H4 (cell line): ENCODE measurements at regions not wholly inside any gene's neighbourhood (a gene's known extent, or its start where the extent isn't known, plus 50 kb on each side); places are given as distances from the start of the nearest gene placed in this dataset.
"Not testable (repeated sequence)": the region's sequence is repeated elsewhere in the genome, so short reads cannot be mapped to it uniquely, and the experiment has no call there.

Experiments used
- DNase-seq: peaks from one replicate; pipeline ENCODE4 v3.0.0-alpha.2; 2015; ENCODE audit warnings: low spot score

DNA sequence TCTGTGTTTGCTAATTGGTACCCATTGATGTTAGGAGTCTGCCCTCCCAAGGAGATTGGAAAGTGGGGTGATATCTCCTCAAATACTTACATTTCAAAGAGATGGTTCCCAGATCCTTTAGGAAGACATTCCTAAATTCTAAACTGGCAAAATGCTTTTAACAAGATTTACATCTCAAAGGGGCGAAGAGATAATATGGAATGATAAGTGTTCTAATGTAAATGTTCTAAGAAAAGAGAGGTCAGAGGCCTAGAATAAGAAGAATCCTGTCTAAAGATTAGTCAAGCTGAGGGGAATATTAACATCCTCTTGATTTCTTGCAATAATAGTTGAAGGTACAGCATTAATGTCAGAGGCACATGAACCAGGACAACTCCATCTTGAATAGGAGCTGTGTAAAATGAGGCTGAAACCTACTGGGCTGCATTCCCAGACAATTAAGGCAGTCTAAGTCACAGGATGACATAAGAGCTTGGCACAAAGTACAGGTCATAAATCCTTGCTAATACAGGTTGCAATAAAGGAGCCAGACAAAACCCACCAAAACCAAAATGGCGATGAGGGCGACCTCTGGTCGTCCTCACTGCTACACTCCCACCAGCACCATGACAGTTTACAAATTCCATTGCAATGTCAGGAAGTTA is 2248.1 kb downstream of the ARAP2 start:
- DNase-seq, result peak; percentile 11

DNA sequence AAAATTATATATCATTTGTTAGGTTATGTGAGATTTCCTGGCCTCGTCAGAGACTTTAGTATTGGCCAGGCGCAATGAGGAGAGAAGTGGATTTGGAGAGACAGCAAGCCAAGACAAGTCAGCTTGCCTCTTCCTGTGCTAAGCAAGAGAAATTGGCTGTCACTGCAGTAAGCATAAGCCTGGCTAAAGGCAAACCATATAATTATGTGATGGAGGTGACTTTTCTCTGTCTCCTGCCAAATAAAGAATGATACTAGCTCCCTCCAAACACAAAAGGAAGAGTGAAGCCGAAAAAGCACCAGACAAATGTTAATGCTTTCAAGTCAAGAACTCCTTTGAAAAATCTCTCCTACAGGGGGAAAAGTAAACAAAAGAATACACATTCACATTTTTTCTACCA is 2246.0 kb downstream of the ARAP2 start:
- DNase-seq, result no peak

DNA sequence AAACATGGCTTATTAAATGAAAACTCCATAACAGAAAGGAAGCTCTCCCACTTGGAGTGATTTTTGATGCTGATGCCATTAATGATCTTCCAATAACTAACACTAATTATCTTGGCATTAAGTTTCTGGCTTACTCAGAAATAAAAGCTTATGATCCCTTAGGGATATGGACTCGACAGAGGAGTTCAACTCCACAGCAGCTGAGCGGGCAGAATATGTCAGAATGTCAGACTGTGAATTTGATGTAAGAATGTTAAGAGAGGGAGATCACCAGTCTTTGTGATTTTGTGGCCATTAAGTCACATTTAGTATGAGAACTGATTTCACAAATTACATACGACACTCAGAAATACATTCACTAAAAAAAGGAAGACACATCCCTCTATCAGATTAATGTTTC is 2244.0 kb downstream of the ARAP2 start:
- no peak for DNase-seq

DNA sequence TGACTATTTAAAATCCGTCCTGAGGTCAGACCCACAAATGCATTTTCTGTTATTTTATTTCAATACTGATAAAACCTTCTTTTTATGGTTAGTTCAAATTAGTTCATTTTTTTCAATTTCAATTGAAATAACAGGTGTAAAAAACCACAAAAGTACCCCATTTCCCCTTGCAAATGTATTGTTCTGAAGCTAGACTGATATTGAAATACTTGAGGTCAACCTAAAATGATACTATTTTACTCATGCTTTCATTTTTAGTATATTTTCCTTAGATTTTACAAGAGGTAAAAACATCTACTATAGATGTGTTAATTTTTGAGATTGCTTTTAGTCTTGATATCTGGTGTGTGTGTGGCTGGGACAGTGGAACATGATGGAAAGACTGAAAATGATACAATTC is 2237.8 kb downstream of the ARAP2 start:
- DNase-seq, result not testable (repeated sequence)

DNA sequence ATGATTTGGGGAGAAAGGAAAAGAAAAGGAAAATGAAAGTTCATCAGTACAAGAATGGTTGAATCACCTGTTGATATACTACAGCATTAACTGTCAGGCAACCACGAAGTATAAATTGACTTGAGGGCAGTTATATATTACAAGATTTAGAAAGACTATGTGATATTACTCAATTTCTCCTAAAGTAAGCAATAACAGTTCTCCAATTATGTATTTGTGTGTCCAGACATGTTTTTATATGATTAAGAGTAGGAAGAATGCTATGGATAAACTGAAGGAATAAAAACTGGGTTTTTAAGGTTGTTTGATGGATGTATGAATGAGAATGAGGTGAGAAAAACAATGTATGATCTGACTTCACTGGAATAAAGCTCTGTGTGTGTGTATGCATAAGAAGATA is 2234.4 kb downstream of the ARAP2 start:
- DNase-seq, result no peak

DNA sequence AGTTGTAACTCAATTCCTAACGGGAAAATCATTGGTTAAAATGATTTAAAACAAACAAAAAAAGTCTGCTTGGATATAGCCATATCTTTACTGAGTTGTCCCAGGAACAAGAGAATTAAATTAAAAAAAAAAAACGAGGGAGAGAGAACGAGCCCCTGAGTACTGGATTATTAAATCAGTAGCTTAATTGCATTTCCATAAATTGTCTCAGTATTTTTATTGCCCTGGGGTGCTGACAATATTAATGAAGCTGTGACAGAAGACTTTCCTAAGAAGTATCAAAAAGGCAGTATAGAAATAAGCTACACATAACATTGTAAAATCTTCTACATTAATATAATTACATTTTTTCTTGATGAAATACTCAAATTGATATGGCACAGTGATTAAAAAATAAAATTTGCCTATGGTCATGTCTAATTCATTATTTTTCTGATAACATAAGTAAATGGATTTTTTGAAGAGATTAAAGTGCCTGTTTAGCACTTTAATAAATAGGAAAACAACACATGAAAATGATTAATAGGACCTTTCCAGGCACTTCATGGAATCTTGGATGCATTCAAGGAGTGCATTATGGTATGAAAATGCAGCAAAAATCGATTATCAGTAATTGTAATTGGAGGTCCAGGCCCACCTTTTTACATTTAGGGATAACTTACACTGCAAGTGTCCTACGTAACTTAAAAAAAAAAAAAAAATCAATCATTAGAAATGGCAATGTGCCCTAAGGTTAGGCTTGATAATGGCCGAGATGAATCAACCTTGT is 2233.4 kb downstream of the ARAP2 start:
- no peak for DNase-seq

DNA sequence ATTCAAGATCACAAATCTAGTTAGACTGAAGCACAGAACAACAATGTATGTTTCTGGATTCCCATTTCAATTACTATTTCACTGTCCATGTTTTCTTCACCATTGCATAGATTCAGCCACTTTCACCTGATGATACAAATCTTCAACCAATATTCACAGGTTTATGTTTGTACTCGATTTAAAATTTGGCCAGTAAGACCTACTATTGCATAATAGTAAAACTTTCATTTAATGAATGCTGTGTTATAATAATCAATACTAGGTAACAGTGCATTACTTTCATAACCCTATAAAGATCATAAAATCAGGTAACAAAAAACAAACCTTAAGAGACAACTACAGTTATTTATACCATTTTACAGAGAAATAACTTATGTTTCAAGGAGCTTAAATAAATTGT is 2209.1 kb downstream of the ARAP2 start:
- DNase-seq, result no peak

DNA sequence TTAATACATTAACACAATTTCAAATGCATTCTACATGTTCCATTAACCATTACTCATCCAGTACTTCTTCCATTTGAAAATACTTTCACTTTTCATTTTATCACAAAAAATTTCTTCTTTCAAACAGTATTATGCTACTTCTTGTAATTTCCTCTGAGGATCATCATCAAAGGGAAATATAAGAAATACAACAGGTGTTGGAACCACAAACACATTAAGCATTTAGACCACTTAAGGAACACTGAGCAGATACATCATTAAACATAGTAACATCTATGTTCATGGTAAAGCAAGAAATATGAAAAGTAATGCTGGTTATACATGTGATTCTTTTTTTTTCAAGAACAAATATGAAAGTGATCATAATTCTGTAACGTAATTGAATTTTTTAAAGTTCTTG is 2207.0 kb downstream of the ARAP2 start:
- no peak for DNase-seq

DNA sequence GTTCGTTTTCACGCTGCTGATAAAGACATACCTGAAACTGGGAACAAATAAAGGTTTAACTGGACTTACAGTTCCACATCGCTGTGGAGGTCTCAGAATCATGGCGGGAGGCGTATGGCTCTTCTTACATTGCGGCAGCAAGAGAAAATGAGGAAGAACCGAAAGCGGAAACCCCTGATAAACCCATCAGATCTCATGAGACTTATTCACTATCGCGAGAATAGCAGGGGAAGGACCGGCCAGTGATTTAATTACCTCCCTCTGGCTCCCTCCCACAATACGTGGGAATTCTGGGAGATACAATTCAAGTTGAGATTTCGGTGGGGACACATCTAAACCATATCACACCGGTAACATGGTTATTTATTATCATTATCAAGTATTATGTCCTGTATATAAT is 2204.5 kb downstream of the ARAP2 start:
- no peak for DNase-seq

DNA sequence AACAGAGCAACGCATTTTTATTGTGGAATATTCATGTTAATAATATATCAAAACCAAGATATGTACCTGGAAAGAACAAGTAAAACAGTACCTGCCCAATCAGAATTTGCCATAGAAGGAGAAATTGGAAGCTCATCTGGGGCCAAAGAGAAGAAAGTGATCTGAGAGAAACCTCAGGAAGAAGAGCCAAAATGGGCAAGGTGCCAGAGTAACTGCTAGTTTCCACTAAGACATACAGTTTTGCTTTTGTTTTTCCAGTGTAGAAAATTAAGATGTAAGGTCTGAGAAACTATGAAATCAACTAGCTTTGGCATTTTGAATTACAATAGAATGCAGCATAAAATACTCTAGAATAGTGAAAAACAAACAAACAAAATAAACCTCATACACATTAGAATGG is 2201.2 kb downstream of the ARAP2 start:
- DNase-seq, result no peak

DNA sequence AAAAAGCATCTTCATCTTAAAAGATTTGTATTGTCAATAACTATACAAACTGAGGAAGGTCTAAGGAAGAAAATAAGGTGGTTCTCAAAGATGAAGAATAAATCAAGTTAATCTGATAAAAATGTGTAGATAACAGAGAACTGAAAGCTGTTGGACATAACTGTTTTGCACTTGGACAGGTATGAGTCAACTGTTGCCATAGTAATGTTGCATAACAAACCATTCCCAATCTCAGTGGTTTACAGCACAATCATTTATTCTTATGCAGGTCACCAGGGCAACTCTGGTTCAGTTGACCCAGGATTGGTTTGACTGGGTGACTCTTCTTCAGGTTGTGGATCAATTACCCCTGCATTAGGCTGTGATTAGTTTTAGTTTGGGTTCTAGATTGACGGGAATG is 2197.7 kb downstream of the ARAP2 start:
- peak; percentile 37 for DNase-seq

DNA sequence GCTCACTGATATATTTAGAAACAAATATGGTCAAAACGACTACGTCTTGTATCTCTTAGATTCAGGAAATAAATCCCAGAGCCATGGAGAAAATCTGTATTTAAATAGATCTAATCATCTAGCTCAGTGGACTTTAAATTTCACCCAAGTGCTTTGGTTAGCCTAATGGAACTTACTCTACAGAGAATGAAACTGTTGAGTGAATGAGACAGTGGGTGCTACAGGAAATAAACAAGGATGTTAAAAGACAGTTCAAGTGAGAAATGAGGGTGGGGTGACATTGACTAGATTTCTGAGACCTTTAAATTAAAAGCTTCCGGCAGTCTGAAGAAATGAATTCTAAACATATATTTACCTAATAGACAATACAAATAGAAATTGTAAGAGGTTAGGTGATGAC is 2197.0 kb downstream of the ARAP2 start:
- no peak for DNase-seq

DNA sequence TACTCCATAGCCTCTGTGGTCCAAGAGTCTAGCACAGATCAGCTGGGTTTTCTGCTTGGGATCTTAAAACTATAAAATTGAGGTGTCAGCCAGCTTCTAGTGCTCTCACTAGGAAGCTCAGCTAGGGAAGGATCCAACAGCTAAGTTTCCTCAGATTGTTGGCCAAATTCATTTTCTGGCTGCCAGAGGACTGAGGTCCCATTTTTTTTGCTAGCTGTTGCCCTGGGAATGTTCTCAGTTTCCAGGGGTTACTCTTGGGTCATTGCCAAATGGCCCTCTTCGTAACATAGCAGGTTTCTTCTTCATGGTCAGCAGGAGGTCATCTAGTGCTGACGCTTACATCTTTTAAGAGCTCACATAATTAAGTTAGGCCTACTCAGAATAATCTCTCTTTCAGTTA is 2178.2 kb downstream of the ARAP2 start:
- DNase-seq, result no peak

DNA sequence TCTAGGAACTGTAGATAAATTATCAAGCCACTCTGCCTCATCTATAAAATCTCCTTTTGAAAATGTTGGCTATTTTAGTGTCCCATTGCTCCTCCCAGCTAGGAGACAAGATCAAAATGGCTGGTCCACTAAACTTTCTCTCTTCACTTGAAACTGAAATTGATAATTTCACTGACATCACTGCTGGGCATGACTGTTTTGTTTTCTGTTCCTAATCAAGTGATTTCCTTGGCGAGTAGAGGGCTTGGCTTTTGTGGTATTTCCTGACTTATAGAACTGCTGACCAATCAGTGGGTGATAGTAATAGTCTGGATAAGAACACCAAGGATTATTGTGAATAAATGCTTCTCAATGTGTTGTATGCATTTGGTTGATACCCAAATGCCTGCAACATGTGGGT is 2152.9 kb downstream of the ARAP2 start:
- DNase-seq, result no peak

DNA sequence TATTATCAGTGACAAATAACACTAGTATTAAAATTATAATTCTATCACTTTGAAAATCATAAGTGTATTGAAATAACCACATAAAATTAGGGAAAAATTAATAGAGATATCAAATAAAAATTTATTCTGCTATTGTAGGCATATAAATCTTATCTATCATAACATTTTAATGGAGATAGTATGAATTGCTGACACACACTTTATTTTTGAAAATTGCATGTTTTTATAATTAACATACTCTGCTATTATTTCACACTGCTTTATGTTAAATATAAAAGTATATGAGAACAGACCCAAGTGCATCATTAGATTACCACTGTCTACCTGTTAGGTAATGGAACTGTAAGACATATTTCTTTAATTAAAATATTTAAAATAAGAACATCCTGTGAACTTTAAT is 2150.2 kb downstream of the ARAP2 start:
- no peak for DNase-seq

DNA sequence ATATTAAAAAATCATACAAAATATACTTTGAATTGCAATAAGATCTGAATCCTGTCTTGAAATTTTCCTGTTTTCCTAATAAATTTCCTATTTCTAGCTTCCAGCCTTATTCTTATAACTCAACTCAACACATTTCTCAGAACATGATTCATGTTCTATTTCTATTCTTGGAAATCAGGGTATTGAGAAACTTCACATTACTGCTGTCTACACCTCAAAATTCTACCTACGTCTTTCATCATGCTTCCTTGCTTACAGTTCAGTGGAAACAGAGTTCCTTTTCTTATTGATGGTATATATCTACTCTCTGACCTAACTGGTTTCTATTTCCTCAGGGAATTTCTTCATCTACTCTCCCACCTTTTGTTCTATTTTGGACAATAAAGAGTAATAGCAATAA is 2139.0 kb downstream of the ARAP2 start:
- DNase-seq, result no peak

DNA sequence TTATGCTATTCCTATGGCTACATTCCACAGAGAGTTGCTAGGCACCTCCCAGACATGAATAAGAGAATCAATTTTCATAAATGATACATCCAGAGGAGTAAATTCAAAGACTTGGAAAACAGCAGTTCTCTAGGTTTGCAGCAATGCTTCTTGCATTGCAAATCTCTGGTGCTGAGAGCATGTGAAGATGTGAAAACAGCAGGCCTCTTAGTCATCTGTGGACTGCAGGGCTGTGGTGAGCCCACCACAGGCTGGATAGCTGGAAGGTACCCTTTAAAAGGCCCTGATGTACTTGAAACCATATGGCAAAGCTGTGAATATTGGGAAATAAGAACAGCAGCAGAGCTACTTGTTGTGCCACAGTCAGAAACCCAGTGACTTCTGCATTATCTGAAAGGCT is 2135.9 kb downstream of the ARAP2 start:
- peak; percentile 8 for DNase-seq

DNA sequence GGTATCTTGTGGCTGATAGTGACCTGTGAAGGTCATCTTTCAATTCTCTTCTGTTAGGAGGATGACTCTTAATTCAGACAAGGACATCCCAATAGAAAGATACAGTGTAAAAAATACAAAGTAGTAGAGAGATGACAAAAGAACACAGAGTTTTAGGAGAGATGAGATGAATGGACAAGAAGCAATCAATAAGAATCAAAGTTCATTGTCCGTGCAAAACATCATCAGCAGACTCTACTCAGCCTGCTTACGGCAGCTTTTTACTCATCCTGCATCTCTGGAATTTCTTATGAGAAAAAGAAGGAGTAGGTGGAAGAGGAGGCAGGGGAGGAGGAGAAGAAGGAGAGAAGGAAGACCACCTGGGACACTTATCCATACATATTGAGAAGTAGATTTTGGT is 2131.7 kb downstream of the ARAP2 start:
- DNase-seq, result no peak

DNA sequence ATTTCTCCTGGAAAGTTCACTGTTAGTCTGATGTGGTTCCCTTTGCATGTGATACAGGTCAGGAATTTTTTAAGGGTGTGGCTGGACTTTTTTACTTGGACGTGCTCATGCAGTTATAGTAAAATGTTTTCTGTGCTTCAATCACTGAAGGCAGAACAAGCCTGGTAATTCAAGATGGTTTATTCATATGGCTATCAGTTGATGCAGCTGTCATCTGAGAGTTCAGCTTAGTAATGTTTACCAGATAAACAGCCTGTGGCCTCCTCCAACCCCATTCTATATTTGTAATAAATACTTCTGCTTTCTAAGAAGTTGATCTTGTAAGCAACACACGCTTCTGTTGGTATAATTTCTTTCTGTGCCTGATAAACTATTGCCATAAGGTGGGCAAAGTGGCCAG is 2105.9 kb downstream of the ARAP2 start:
- no peak for DNase-seq

DNA sequence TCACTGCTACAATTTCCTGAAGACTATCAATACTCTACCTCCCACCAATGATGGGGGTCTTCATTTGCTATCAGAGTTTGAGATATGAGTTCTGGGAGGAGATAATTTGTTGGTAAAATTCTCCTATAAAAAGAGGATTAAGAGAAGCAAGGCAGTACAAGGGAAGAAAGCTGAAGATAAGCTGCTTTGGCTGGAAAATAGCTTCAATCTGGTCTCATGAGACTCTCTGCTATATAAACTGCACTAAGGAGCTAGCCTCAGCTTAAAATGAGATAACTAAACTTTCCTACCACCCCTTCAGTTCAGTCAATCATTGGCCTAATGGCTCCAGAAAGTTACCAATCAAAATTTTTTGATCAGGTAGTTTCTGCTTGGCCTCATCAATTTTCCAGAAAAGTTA is 2105.0 kb downstream of the ARAP2 start:
- DNase-seq, result no peak

DNA sequence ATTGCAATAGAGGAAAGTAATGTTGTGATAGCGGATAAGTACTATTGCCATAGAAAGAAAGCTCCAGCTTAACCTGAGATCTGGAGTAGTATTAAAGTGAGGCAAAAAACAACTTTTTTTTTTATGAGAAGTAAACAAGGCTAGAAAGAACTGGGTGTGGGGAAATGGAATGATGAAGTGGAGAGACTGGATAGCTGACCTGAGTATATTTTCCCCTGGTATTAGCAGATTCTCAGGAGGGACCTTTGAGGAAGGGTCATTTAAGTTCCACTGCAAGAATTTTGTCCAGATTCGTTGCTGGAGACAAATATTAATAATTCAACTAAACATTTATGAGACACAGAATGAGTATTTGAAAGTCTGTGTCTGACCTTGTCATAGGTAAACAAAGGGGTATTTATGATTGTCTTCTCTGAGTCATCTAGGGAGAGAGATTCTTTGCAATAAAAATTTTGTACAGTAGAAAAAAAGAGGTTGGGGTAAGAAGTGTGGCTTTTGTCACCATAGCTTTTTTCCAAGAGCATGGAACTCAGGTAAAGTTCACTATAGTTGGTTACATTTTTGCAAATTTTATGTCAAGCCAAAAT is 2095.9 kb downstream of the ARAP2 start:
- no peak for DNase-seq

DNA sequence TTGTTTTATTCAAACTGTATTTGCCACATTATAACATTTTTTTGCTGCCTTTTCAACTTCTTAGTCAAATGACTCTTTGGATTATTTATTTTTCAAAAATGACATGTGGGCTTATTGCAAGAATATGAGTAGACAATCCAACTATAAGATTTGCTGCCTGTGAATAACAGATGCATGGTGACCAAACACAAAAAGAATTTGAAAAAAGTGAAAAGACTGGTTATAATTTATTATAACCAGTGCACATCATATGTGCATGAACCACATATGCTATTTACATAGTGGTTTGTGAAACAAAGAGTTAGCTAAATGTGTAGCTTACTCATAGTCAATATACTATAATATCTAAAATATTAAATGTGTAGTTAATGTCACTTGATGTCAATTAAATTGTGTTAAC is 2086.8 kb downstream of the ARAP2 start:
- DNase-seq, result no peak

DNA sequence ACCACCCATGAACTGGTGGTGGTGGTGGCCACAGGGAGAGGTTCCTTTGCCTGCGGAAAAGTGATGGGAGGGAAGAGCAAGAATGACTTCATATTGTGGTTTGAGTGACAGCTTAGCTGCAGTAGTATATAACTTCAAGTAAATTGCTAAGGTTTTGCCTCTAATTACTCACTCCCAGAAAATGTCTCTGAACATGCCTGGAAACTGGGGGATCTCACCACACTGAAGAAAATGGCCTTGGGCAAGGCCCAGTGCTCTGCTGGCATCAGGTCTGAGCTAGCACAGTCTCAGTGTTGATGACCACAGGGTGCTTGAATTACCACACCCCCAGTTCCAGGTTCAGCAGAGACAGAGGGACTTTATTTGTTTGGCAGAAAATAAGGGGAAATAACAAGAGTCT is 2085.4 kb downstream of the ARAP2 start:
- peak; percentile 13 for DNase-seq
